Pancreas (tissue), 10 donors: ENCODE measurements at regions not wholly inside any gene's neighbourhood (a gene's known extent, or its start where the extent isn't known, plus 50 kb on each side); places are given as distances from the start of the nearest gene placed in this dataset.

ENCODE experiments used
- ATAC-seq, 4 donors: fragments of 200-7000 bp; cut with Tn5 transposase; one replicate each; pipeline versions ENCODE4 v1.8.0 to v1.9.1; 2020; ENCODE audit warnings: mild to moderate bottlenecking in 4 of 4, moderate library complexity in 4 of 4
- DNase-seq, 6 donors: peaks; one replicate each; pipeline ENCODE4 v3.0.0-alpha.2; 2020
- FAIRE-seq: peaks from 2 replicates; lab custom pipeline; 2012; peaks lifted over from hg19 to GRCh38; lab: Jason Lieb, UNC
- H3K27ac ChIP-seq, 4 donors: fragments of 200-600 bp; sonication (generic); 1 replicate in 3 of 4; 2 replicates in 1 of 4; pipeline versions ENCODE4 v1.5.0 to v1.8.0; 2020
- H3K27me3 ChIP-seq, 4 donors: fragments of 200-600 bp; one replicate each; pipeline ENCODE4 v1.8.0; 2021
- H3K36me3 ChIP-seq, 3 donors: fragments of 200-600 bp; sonication (generic) in 1 of 3; one replicate each; pipeline versions ENCODE4 v1.5.0 to v1.8.0; 2020 to 2021
- H3K4me1 ChIP-seq, 3 donors: fragments of 200-600 bp; one replicate each; pipeline ENCODE4 v1.8.0; 2021
- H3K4me3 ChIP-seq, 4 donors: fragments of 200-600 bp; sonication (generic) in 2 of 4; one replicate each; pipeline versions ENCODE4 v1.5.0 to v1.8.0; 2020 to 2021
- H3K9me3 ChIP-seq, 4 donors: fragments of 200-600 bp; one replicate each; pipeline ENCODE4 v1.8.0; 2021
- WGBS, 2 donors: extraction: QIAGEN DNeasy Blood & Tissue Kit; methylation state at CpG; one replicate each; pipeline ENCODE4 v1.1.7; 2013; 5-methylcytosine and 5-hydroxymethylcytosine counted together
- intact Hi-C, 3 donors: fragments of 100-400 bp; cut with DNase I; formaldehyde crosslinking; loops; one replicate each; pipeline versions ENCODE4 v1.11.1 to v1.14.2; 2022
- TF ChIP-seq, protein P1 (sequence below), 4 donors: fragments of 200-600 bp; sonication (generic) in 3 of 4; IDR thresholded peaks; one replicate each; pipeline versions ENCODE4 v1.5.0 to v1.8.0; 2021; ENCODE audit warnings: antibody characterized with exemption in 4 of 4
- donor health status: healthy with polysubstance abuse.
- donor health status: DM: no; HTN: no; CAD: no; lungs with moderate emphysema.
- donor health status: DM: no; HTN: no; CAD: no.
- donor health status: control.
- donor health status: control.
- donor health status: Bipolar disorder and iron deficiency.
- donor health status: DM: yes; HTN: yes; CAD: no.
- donor health status: DM: no; HTN: no; CAD: no.
- donor health status: DM: no; HTN: no; CAD: no.
- donor health status: DM: yes; HTN: yes; CAD: no.

DNA sequence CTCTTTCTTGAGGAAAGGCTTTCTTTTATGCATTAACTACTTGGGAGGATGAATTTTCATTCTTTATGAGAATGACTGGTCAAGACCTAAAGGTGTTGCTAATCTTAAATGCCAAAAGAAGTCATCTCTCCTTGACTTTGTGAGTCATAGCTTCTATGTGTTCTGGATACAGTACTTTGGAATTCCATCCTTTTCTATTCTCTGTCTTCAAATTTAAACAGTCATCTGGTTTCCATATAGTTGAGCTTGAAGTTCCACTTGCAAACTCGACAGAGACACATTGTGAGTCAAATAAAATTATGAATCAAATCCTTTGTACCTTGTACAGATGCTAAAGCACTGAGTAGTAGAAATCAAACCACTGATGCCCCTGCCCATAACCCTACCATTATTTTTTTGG is 271.9 kb upstream of the PMFBP1 start:
- Histone ChIP-seq H3K9me3 (no peaks in the 10 kb centered on the region), H3K27ac (no peak overlapping the region)
- no peak for ATAC-seq

DNA sequence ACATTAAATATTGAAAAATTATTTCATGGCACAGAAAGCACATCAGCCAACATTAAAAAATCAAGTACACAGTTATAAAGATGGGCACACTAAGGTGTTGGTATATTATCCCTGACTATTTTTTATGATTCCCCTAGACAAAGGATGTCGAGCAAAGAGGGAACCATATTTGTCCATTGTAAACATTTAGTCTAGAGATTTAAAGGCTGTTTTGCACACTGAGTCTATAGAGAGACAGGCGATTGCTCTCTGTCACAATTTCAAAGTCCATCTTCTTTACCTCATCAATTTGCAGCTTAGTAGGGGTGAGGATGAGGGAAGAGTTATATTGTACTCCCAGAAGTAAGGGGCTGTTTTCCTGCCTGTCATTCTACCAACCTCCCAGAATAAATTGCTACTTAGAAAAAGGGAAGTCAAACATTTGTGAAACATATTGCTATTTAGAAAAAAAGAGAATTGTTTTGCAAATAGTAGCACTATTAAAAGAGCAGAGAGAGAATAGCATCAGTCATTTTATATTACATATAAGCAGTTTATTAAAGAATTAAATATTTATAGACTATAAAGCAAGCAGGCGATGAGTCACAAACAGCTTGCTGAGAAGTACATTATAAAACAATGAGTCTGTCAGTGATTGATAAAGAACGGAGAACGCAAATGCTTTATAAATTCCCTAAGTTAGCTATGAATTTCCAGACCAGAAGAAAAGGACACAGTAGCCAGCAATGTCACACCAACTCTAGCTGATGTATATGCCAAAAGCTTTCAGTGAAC is 270.6 kb upstream of the PMFBP1 start:
- Histone ChIP-seq H3K27ac (no peak overlapping the region), H3K27me3 (no peaks in the 10 kb centered on the region), H3K36me3 (no peaks in the 10 kb centered on the region), H3K4me1 (no peaks in the 10 kb centered on the region), H3K4me3 (no peak overlapping the region), H3K9me3 (no peaks in the 10 kb centered on the region)
- no peak for ATAC-seq
- intact Hi-C loops = no loop called here
- FAIRE-seq = no peak
- DNase-seq = no peak
- WGBS, 2 donors = 66 to 68% methylated on average over 5 of the region's 5 CpGs
- TF ChIP-seq, protein P1, sequence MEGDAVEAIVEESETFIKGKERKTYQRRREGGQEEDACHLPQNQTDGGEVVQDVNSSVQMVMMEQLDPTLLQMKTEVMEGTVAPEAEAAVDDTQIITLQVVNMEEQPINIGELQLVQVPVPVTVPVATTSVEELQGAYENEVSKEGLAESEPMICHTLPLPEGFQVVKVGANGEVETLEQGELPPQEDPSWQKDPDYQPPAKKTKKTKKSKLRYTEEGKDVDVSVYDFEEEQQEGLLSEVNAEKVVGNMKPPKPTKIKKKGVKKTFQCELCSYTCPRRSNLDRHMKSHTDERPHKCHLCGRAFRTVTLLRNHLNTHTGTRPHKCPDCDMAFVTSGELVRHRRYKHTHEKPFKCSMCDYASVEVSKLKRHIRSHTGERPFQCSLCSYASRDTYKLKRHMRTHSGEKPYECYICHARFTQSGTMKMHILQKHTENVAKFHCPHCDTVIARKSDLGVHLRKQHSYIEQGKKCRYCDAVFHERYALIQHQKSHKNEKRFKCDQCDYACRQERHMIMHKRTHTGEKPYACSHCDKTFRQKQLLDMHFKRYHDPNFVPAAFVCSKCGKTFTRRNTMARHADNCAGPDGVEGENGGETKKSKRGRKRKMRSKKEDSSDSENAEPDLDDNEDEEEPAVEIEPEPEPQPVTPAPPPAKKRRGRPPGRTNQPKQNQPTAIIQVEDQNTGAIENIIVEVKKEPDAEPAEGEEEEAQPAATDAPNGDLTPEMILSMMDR (IDR thresholded peaks at IDR 0.05) = no peak

More for the DNA sequence above, 271.9 kb upstream of the PMFBP1 start:
- H3K27me3 ChIP-seq = no peaks in the 10 kb centered on the region
- H3K4me1 ChIP-seq = no peaks in the 10 kb centered on the region
- TF ChIP-seq, protein P1 (IDR thresholded peaks at IDR 0.05) = no peak
- intact Hi-C loops = no loop called here
- 68 to 88% methylated on average over 1 of the region's 1 CpG for WGBS, 2 donors
- no peak for DNase-seq
- no peak overlapping the region for H3K4me3 ChIP-seq
- no peak for FAIRE-seq
- no peaks in the 10 kb centered on the region for H3K36me3 ChIP-seq

DNA sequence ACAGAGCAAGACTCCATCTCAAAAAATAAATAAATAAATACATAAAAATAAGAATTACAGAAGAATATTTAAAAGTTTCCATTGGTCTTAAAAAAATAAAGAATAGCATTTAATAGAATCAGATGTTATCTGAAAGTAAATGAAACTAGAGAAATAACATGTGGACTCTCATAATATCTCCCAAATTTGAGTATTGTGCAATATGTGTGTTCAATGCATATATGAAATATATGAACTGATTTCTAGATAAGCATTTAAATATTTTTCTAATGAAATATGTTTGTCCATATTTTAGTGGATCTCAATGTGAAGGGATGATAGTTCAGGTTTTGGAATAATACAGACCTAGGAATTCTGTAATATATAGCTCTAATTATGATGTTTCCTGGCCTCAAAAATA is 265.9 kb upstream of the PMFBP1 start:
- Histone ChIP-seq H3K36me3 (no peaks in the 10 kb centered on the region), H3K27me3 (no peaks in the 10 kb centered on the region), H3K4me3 (no peak overlapping the region), H3K9me3 (no peaks in the 10 kb centered on the region), H3K27ac (no peak overlapping the region), H3K4me1 (no peaks in the 10 kb centered on the region)
- TF ChIP-seq, protein P1 (IDR thresholded peaks at IDR 0.05) = no peak
- no peak for ATAC-seq
- intact Hi-C loops = no loop called here
- no peak for FAIRE-seq
- no peak for DNase-seq

DNA sequence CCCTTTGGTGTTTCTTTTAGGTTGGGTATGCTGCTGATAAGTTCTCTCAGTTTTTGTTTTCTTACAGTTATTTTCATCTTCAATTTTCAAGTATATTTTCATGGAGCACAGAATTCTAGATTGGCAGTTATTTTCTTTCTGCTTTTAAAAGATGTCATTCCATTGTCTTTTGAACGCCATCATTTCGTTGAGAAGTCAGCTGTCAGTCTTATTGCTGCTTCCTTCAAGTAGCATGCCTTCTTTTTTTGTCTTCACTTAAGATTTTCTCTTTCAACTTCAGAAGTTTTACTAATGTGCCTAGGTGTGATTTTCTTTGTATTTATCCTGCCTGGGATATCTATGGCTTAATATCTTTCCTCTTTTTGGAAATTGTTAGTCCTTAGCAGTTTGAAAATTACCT is 262.2 kb upstream of the PMFBP1 start:
- no peaks in the 10 kb centered on the region for H3K4me1 ChIP-seq
- 82 to 96% methylated on average over 2 of the region's 2 CpGs for WGBS, 2 donors
- no peaks in the 10 kb centered on the region for H3K36me3 ChIP-seq
- FAIRE-seq (no peak), DNase-seq (no peak), ATAC-seq (no peak)
- no peaks in the 10 kb centered on the region for H3K27me3 ChIP-seq
- no peaks in the 10 kb centered on the region for H3K9me3 ChIP-seq
- H3K4me3 ChIP-seq = no peak overlapping the region
- no peak overlapping the region for H3K27ac ChIP-seq
- TF ChIP-seq, protein P1 (IDR thresholded peaks at IDR 0.05) = no peak
- intact Hi-C loops = no loop called here

DNA sequence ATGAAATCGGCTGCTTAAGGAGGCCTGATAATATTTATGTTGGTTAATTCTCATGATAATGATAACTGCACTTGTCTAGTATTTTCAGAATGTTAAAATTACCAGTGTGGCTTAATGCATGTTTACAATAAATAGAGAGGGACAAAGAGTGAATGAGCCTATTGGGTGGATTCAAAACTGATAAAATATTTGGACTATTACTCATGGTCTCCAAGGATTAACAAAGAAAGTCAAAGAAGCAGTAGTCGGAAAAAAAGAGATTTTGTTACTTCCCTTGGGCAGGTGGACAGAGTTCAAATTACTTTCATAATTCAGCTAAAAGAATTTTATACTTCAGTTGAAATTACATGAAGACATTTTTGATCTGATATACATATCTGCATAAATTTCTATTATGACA is 258.2 kb upstream of the PMFBP1 start:
- H3K36me3 ChIP-seq = no peaks in the 10 kb centered on the region
- no peaks in the 10 kb centered on the region for H3K9me3 ChIP-seq
- no peak overlapping the region for H3K4me3 ChIP-seq
- no peaks in the 10 kb centered on the region for H3K27me3 ChIP-seq
- FAIRE-seq (no peak), DNase-seq (no peak), ATAC-seq (no peak)
- H3K4me1 ChIP-seq = no peaks in the 10 kb centered on the region
- intact Hi-C loops = no loop called here
- 63 to 72% methylated on average over 2 of the region's 2 CpGs for WGBS, 2 donors
- H3K27ac ChIP-seq = no peak overlapping the region
- TF ChIP-seq, protein P1 (IDR thresholded peaks at IDR 0.05) = no peak
